ENCODE measurements at regions not wholly inside any gene's neighbourhood (a gene's known extent, or its start where the extent isn't known, plus 50 kb on each side); places are given as distances from the start of the nearest gene placed in this dataset.

DNA sequence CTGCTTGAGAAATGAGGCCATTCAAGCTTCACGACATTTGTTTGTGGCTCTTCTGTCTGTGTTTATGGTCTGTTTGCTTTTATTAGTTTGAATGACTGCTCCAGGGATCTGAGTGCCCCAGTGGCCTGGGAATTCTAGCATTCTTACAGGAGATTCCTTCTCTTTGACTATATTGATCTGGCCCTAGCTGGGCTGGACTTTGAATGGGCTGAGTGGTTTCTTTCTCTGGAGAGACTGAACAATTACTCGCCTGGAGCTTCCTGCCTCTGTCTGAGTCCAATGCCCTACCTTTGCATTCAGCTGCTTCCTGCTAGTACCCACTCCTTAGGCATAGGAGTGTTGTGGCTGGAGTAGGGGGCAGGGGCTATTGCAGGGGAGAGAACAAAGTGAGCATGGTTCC lies 51.2 kb upstream of the EDA start:
- Histone ChIP-seq H3K36me3 (no peaks in the 10 kb centered on the region), H3K9me3 (no peaks in the 10 kb centered on the region), H3K27me3 (no peaks in the 10 kb centered on the region), H3K27ac (no peak overlapping the region), H3K4me1 (no peaks in the 10 kb centered on the region), H3K4me3 (no peak overlapping the region)
- TF ChIP-seq EP300 (IDR thresholded peaks at IDR 0.05) (no peak), POLR2A (IDR thresholded peaks at IDR 0.05) (no peak)
- TF ChIP-seq, protein P1, sequence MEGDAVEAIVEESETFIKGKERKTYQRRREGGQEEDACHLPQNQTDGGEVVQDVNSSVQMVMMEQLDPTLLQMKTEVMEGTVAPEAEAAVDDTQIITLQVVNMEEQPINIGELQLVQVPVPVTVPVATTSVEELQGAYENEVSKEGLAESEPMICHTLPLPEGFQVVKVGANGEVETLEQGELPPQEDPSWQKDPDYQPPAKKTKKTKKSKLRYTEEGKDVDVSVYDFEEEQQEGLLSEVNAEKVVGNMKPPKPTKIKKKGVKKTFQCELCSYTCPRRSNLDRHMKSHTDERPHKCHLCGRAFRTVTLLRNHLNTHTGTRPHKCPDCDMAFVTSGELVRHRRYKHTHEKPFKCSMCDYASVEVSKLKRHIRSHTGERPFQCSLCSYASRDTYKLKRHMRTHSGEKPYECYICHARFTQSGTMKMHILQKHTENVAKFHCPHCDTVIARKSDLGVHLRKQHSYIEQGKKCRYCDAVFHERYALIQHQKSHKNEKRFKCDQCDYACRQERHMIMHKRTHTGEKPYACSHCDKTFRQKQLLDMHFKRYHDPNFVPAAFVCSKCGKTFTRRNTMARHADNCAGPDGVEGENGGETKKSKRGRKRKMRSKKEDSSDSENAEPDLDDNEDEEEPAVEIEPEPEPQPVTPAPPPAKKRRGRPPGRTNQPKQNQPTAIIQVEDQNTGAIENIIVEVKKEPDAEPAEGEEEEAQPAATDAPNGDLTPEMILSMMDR (IDR thresholded peaks at IDR 0.05): no peak
- 58 to 74% methylated on average over 2 of the region's 2 CpGs for WGBS, 2 donors
- DNase-seq (ENCODE audit: low spot score in 2 of 2): no peak

DNA sequence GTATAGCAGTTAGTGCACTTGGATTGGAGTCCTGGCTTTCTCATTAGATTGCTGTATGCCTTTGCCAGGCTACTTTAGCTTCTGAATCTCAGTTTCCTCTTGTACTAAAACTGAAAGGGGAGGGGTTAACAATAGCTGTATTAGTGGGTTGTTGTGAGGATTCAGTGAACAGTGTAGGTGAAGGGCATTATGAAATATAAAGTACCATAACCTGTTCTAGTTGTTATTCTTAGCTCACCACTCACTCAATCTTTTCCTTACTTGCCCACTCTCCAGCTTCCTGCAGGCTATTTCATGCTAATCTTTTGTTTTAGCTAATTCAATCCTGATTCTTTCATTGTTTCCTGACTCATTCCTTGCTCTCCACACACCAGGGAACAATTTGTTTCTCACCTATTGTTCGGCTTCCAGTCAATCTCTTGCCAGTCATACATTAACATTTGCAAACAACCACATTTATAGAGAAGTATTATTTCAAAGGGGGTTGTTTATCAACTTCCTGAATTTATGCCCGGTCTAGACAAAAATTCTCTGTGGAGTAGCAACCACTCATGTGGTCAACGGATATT lies 50.6 kb upstream of the EDA start:
- Histone ChIP-seq H3K27ac (no peak overlapping the region), H3K27me3 (no peaks in the 10 kb centered on the region), H3K36me3 (no peaks in the 10 kb centered on the region), H3K4me3 (no peak overlapping the region), H3K4me1 (no peaks in the 10 kb centered on the region), H3K9me3 (no peaks in the 10 kb centered on the region)
- no peak for DNase-seq (ENCODE audit: low spot score in 2 of 2)
- 73 to 74% methylated on average over 3 of the region's 3 CpGs for WGBS, 2 donors
- TF ChIP-seq, protein P1 (IDR thresholded peaks at IDR 0.05): no peak
- TF ChIP-seq POLR2A (IDR thresholded peaks at IDR 0.05): no peak
- TF ChIP-seq EP300 (IDR thresholded peaks at IDR 0.05): no peak
